Breast epithelium (tissue), 4 donors: ENCODE measurements at regions not wholly inside any gene's neighbourhood (a gene's known extent, or its start where the extent isn't known, plus 50 kb on each side); places are given as distances from the start of the nearest gene placed in this dataset.

Source experiments
- DNase-seq, 2 donors: peaks; one replicate each; pipeline ENCODE4 v3.0.0-alpha.2; 2019; ENCODE audit warnings: low spot score in 2 of 2
- H3K27ac ChIP-seq, 2 donors: fragments of 200-600 bp; sonication (generic) in 1 of 2; one replicate each; pipeline ENCODE4 v1.5.1; 2016 to 2019; ENCODE audit warnings: mild to moderate bottlenecking in 1 of 2
- H3K27me3 ChIP-seq, 2 donors: fragments of 200-600 bp; sonication (generic) in 1 of 2; one replicate each; pipeline versions ENCODE4 v1.5.1 to v1.6.0; 2017 to 2019; ENCODE audit warnings: control low read depth in 1 of 2, mild to moderate bottlenecking in 1 of 2
- H3K36me3 ChIP-seq: fragments of 200-600 bp; one replicate; pipeline ENCODE4 v1.5.1; 2019
- H3K4me1 ChIP-seq, 2 donors: fragments of 200-600 bp; sonication (generic); one replicate each; pipeline ENCODE4 v1.5.1; 2016 to 2019; ENCODE audit warnings: control low read depth in 1 of 2
- H3K4me3 ChIP-seq, 3 donors: fragments of 200-600 bp; sonication (generic); 1 replicate in 2 of 3; 2 replicates in 1 of 3; pipeline ENCODE4 v1.5.1; 2016 to 2019; ENCODE audit warnings: mild to moderate bottlenecking in 3 of 3, moderate library complexity in 2 of 3
- H3K9me3 ChIP-seq, 2 donors: fragments of 200-600 bp; sonication (generic) in 1 of 2; one replicate each; pipeline ENCODE4 v1.5.1; 2016 to 2019; ENCODE audit warnings: control low read depth in 1 of 2
- CTCF ChIP-seq, 3 donors: fragments of 450-650 bp; IDR thresholded peaks; one replicate each; pipeline ENCODE4 v1.5.1; 2016 to 2017; ENCODE audit warnings: antibody characterized with exemption in 3 of 3, mild to moderate bottlenecking in 3 of 3, moderate library complexity in 3 of 3
- POLR2A ChIP-seq: fragments of 450-650 bp; IDR thresholded peaks from one replicate; pipeline ENCODE4 v1.6.1; 2016; ENCODE audit warnings: antibody characterized with exemption, mild to moderate bottlenecking, moderate library complexity
- POLR2AphosphoS5 ChIP-seq, 3 donors: sonication (generic); formaldehyde crosslinking; IDR thresholded peaks; one replicate each; pipeline ENCODE4 v1.6.1; 2017; ENCODE audit warnings: antibody characterized with exemption in 3 of 3
- intact Hi-C: fragments of 100-400 bp; cut with DNase I; formaldehyde crosslinking; loops from one replicate; pipeline ENCODE4 v1.15.1; 2023; ENCODE audit warnings: low total_unique reads

- H3K36me3 ChIP-seq = no peaks in the 10 kb centered on the region
Observed at GRCh38 chr5:164741376-164741775, 1236.0 kb downstream of the MAT2B start.

GRCh38 chr5:164742025-164742424, 1236.6 kb downstream of the MAT2B start:
- H3K4me3 ChIP-seq = no peak overlapping the region
- H3K36me3 ChIP-seq = no peaks in the 10 kb centered on the region
- intact Hi-C loops = no loop called here
- H3K27ac ChIP-seq = no peak overlapping the region
- no peak for DNase-seq
- no peak for TF ChIP-seq POLR2AphosphoS5 (IDR thresholded peaks at IDR 0.05)
- TF ChIP-seq CTCF (IDR thresholded peaks at IDR 0.05) = no peak
- TF ChIP-seq POLR2A = no peak
- no peaks in the 10 kb centered on the region for H3K4me1 ChIP-seq
- no peaks in the 10 kb centered on the region for H3K27me3 ChIP-seq
- no peaks in the 10 kb centered on the region for H3K9me3 ChIP-seq

More at GRCh38 chr5:164741376-164741775, 1236.0 kb downstream of the MAT2B start:
- Histone ChIP-seq H3K4me1 (no peaks in the 10 kb centered on the region), H3K27me3 (no peaks in the 10 kb centered on the region), H3K9me3 (no peaks in the 10 kb centered on the region), H3K4me3 (no peak overlapping the region), H3K27ac (no peak overlapping the region)
- no peak for DNase-seq
- intact Hi-C loops = no loop called here
- TF ChIP-seq POLR2AphosphoS5 (IDR thresholded peaks at IDR 0.05) (no peak), CTCF (IDR thresholded peaks at IDR 0.05) (no peak), POLR2A (no peak)

GRCh38 chr5:164746723-164747122, 1241.3 kb downstream of the MAT2B start:
- no peaks in the 10 kb centered on the region for H3K27me3 ChIP-seq
- no peaks in the 10 kb centered on the region for H3K36me3 ChIP-seq
- TF ChIP-seq POLR2AphosphoS5 (IDR thresholded peaks at IDR 0.05) (no peak), POLR2A (no peak), CTCF (IDR thresholded peaks at IDR 0.05) (no peak)
- no peaks in the 10 kb centered on the region for H3K4me1 ChIP-seq
- H3K9me3 ChIP-seq = no peaks in the 10 kb centered on the region
- intact Hi-C loops = no loop called here
- no peak overlapping the region for H3K4me3 ChIP-seq
- no peak overlapping the region for H3K27ac ChIP-seq
- no peak for DNase-seq

GRCh38 chr5:164747371-164747770, 1242.0 kb downstream of the MAT2B start:
- no peak overlapping the region for H3K4me3 ChIP-seq
- H3K9me3 ChIP-seq = no peaks in the 10 kb centered on the region
- H3K27me3 ChIP-seq = no peaks in the 10 kb centered on the region
- no peaks in the 10 kb centered on the region for H3K36me3 ChIP-seq
- no peak for TF ChIP-seq POLR2AphosphoS5 (IDR thresholded peaks at IDR 0.05)
- no peak for TF ChIP-seq CTCF (IDR thresholded peaks at IDR 0.05)
- TF ChIP-seq POLR2A = no peak
- no peak overlapping the region for H3K27ac ChIP-seq
- H3K4me1 ChIP-seq = no peaks in the 10 kb centered on the region
- no peak for DNase-seq
- intact Hi-C loops = no loop called here

- no peak overlapping the region for H3K4me3 ChIP-seq
- TF ChIP-seq POLR2AphosphoS5 (IDR thresholded peaks at IDR 0.05) = no peak
- no peak for TF ChIP-seq CTCF (IDR thresholded peaks at IDR 0.05)
- TF ChIP-seq POLR2A = no peak
- H3K27ac ChIP-seq = no peak overlapping the region
- DNase-seq = no peak
- H3K4me1 ChIP-seq = no peaks in the 10 kb centered on the region
- no peaks in the 10 kb centered on the region for H3K27me3 ChIP-seq
- H3K9me3 ChIP-seq = no peaks in the 10 kb centered on the region
- intact Hi-C loops = no loop called here
- H3K36me3 ChIP-seq = no peaks in the 10 kb centered on the region
Observed at GRCh38 chr5:164748861-164749260, 1243.4 kb downstream of the MAT2B start.
